B cell (primary cell): ENCODE measurements at regions not wholly inside any gene's neighbourhood (a gene's known extent, or its start where the extent isn't known, plus 50 kb on each side); places are given as distances from the start of the nearest gene placed in this dataset.
"Not testable (repeated sequence)": the region's sequence is repeated elsewhere in the genome, so short reads cannot be mapped to it uniquely, and the experiment has no call there.

ENCODE experiments used
- ATAC-seq: fragments of 200-7000 bp; cut with Tn5 transposase; one replicate; pipeline ENCODE4 v1.10.0; 2021; ENCODE audit warnings: low read depth, mild to moderate bottlenecking, moderate number of reproducible peaks, moderate library complexity
- CTCF ChIA-PET: fragments of 350-600 bp; sonication (Branson Sonifier 250); formaldehyde crosslinking; loops from one replicate; lab custom pipeline; 2021; ENCODE audit warnings: antibody characterized with exemption, inconsistent platforms; lab: Charles Lee
- POLR2A ChIA-PET: fragments of 350-600 bp; sonication (Branson Sonifier 250); formaldehyde crosslinking; loops from one replicate; lab custom pipeline; 2021; ENCODE audit warnings: antibody characterized with exemption; lab: Charles Lee
- DNase-seq: peaks from one replicate; pipeline ENCODE4 v3.0.0; 2013
- H2AFZ ChIP-seq: 2 replicates; pipeline ENCODE4 v1.6.1; 2012; ENCODE audit warnings: mild to moderate bottlenecking, low read depth, low read length; ENCODE audit not compliant: insufficient read depth, poor library complexity, severe bottlenecking
- H3K27ac ChIP-seq, 2 donors: 1 replicate in 1 of 2; 2 replicates in 1 of 2; pipeline ENCODE4 v1.5.1; 2012 to 2013; ENCODE audit warnings: low read length in 2 of 2, mild to moderate bottlenecking in 2 of 2, moderate library complexity in 1 of 2
- H3K27me3 ChIP-seq, 4 experiments: fragments of 200-600 bp in 1 of 4; sonication (generic) in 1 of 4; replicated peaks in 1 of 4; 1 replicate in 2 of 4; 2 replicates in 2 of 4; pipeline versions ENCODE4 v1.6.1 to v1.7.0; 2013 to 2016; ENCODE audit warnings: low read length in 3 of 4, mild to moderate bottlenecking in 2 of 4, mixed read lengths in 1 of 4, moderate library complexity in 1 of 4; ENCODE audit not compliant: insufficient read depth in 4 of 4, control insufficient read depth in 3 of 4; ENCODE audit errors: control extremely low read depth in 1 of 4
- H3K36me3 ChIP-seq, 2 experiments: replicated peaks in 1 of 2; 1 replicate in 1 of 2; 2 replicates in 1 of 2; pipeline versions ENCODE4 v1.6.1 to v1.7.1; 2013; ENCODE audit warnings: low read length in 1 of 2; ENCODE audit not compliant: insufficient read depth in 2 of 2, control insufficient read depth in 1 of 2; ENCODE audit errors: control extremely low read depth in 1 of 2, extremely low read depth in 1 of 2
- H3K4me1 ChIP-seq, 2 donors: fragments of 200-600 bp in 1 of 2; sonication (generic) in 1 of 2; 1 replicate in 1 of 2; 2 replicates in 1 of 2; pipeline versions ENCODE4 v1.5.1 to v1.6.1; 2013 to 2017; ENCODE audit warnings: low read length in 2 of 2; ENCODE audit not compliant: control insufficient read depth in 2 of 2, insufficient read depth in 2 of 2
- H3K4me2 ChIP-seq: replicated peaks from 2 replicates; pipeline ENCODE3; 2012; ENCODE audit warnings: mild to moderate bottlenecking, low read depth, low read length; ENCODE audit not compliant: poor library complexity, severe bottlenecking
- H3K4me3 ChIP-seq, 5 experiments: fragments of 200-600 bp in 1 of 5; sonication (generic) in 1 of 5; 1 replicate in 3 of 5; 2 replicates in 2 of 5; pipeline versions ENCODE4 v1.5.1 to v1.7.0; 2011 to 2016; ENCODE audit warnings: low read length in 4 of 5, mild to moderate bottlenecking in 4 of 5, low read depth in 2 of 5, control low read depth in 1 of 5, moderate library complexity in 1 of 5; ENCODE audit not compliant: insufficient read depth in 1 of 5; ENCODE audit errors: control extremely low read depth in 1 of 5, extremely low read depth in 1 of 5
- H3K79me2 ChIP-seq: fragments of 200-600 bp; sonication (generic); one replicate; pipeline ENCODE4 v1.6.0; 2016; ENCODE audit warnings: low read length; ENCODE audit not compliant: control insufficient read depth, insufficient read depth
- H3K9ac ChIP-seq: fragments of 200-600 bp; sonication (generic); 2 replicates; pipeline ENCODE4 v1.6.1; 2017; ENCODE audit warnings: mild to moderate bottlenecking, low read length, moderate library complexity
- H3K9me3 ChIP-seq, 3 donors: one replicate each; pipeline versions ENCODE4 v1.6.1 to v1.7.1; 2013; ENCODE audit warnings: low read length in 2 of 3; ENCODE audit not compliant: control insufficient read depth in 2 of 3, insufficient read depth in 1 of 3; ENCODE audit errors: control extremely low read depth in 1 of 3
- H4K20me1 ChIP-seq: 2 replicates; pipeline ENCODE4 v1.6.0; 2012; ENCODE audit warnings: mild to moderate bottlenecking, low read length; ENCODE audit not compliant: insufficient read depth, control insufficient read depth, poor library complexity, severe bottlenecking
- H3K27ac Mint-ChIP-seq: one replicate; pipeline ENCODE4 v1.8.0; 2021; ENCODE audit warnings: mixed read lengths
- H3K27me3 Mint-ChIP-seq: one replicate; pipeline ENCODE4 v1.8.0; 2021; ENCODE audit warnings: mixed read lengths
- H3K4me1 Mint-ChIP-seq: one replicate; pipeline ENCODE4 v1.8.0; 2021; ENCODE audit warnings: mixed read lengths
- H3K4me3 Mint-ChIP-seq: one replicate; pipeline ENCODE4 v1.8.0; 2021; ENCODE audit warnings: mixed read lengths
- H3K9me3 Mint-ChIP-seq: one replicate; pipeline ENCODE4 v1.8.0; 2022; ENCODE audit warnings: mixed read lengths; ENCODE audit not compliant: insufficient read depth
- CTCF ChIP-seq: fragments of 200-600 bp; IDR thresholded peaks from one replicate; pipeline ENCODE4 v1.8.0; 2022; ENCODE audit warnings: antibody characterized with exemption, mild to moderate bottlenecking
- EZH2 ChIP-seq: IDR thresholded peaks from 2 replicates; pipeline ENCODE4 v1.6.1; 2012; ENCODE audit warnings: borderline replicate concordance, low read depth, mild to moderate bottlenecking, moderate library complexity, low read length; ENCODE audit not compliant: insufficient read depth, poor library complexity, severe bottlenecking
- WGBS: methylation state at CpG from one replicate; pipeline ENCODE4 v1.1.5; 2013; ENCODE audit warnings: missing lambda C conversion rate; ENCODE audit not compliant: insufficient coverage; 5-methylcytosine and 5-hydroxymethylcytosine counted together
- intact Hi-C: fragments of 100-400 bp; cut with micrococcal nuclease; formaldehyde crosslinking; loops from one replicate; pipeline ENCODE4 v1.10.0; 2022

DNA sequence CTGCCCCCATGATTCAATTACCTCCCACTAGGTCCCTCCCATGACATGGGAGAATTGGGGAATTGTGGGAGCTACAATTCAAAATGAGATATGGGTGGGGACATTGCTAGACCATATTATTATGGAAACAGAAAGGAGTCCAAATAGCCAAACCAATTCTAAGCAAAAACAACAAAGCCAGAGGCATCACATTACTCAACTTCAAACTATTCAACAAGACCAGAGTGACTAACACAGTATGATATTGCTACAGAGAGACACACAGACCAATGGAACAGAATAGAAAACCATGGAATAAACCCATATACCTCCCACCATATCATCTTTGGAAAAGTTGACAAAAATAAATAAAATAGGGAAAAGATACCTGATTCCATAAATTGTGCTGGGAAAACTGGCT, 710.5 kb upstream of the CDH9 start:
- Histone ChIP-seq H4K20me1 (no peaks in the 10 kb centered on the region), H3K27ac (no peak overlapping the region), H3K9ac (no peak overlapping the region), H2AFZ (no peak overlapping the region), H3K36me3 (no peaks in the 10 kb centered on the region), H3K4me3 (no peak overlapping the region), H3K9me3 (peaks cover 0 to 1% (median 0%) of the 10 kb centered on the region in 3 donors), H3K27me3 (no peaks in the 10 kb centered on the region), H3K4me2 (no peak overlapping the region), H3K79me2 (no peaks in the 10 kb centered on the region), H3K4me1 (no peaks in the 10 kb centered on the region)
- intact Hi-C loops = no loop called here
- POLR2A ChIA-PET = no interaction called here
- peaks cover 11% of the 10 kb centered on the region for H3K9me3 Mint-ChIP-seq
- no peak overlapping the region for H3K4me3 Mint-ChIP-seq
- DNase-seq (no peak), ATAC-seq (no peak)
- no peak overlapping the region for H3K27ac Mint-ChIP-seq
- no peaks in the 10 kb centered on the region for H3K4me1 Mint-ChIP-seq
- CTCF ChIA-PET = no interaction called here
- TF ChIP-seq EZH2 (no peak), CTCF (no peak)
- no peaks in the 10 kb centered on the region for H3K27me3 Mint-ChIP-seq

DNA sequence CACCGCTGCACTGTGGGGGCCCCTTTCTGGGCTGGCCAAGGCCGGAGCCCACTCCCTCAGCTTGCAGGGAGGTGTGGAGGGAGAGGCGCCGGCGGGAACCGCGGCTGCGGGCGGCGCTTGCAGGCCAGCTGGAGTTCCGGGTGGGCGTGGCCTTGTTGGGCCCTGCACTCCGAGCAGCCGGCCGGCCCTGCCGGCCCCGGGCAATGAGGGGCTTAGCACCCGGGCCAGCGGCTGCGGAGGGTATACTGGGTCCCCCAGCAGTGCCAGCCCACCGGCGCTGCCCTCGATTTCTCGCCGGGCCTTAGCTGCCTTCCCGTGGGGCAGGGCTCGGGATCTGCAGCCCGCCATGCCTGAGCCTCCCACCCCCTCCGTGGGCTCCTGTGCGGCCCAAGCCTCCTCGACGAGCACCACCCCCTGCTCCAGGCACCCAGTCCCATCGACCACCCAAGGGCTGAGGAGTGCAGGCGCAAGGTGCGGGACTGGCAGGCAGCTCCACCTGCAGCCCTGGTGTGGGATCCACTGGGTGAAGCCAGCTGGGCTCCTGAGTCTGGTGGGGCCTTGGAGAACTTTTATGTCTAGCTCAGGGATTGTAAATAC, 705.1 kb upstream of the CDH9 start:
- ATAC-seq, H3K4me1 ChIP-seq, H3K9ac ChIP-seq, H3K4me3 ChIP-seq, H3K27ac Mint-ChIP-seq, POLR2A ChIA-PET, CTCF ChIA-PET, H3K79me2 ChIP-seq, H2AFZ ChIP-seq, H3K4me3 Mint-ChIP-seq, H3K27me3 Mint-ChIP-seq, H3K9me3 Mint-ChIP-seq, H4K20me1 ChIP-seq, H3K4me2 ChIP-seq, DNase-seq, intact Hi-C loops, H3K36me3 ChIP-seq, H3K27me3 ChIP-seq, H3K27ac ChIP-seq, H3K4me1 Mint-ChIP-seq: not testable (repeated sequence)
- peaks cover 0 to 11% (median 3%) of the 10 kb centered on the region in 3 donors for H3K9me3 ChIP-seq
- WGBS = 96% methylated on average over 27 of the region's 35 CpGs
